ENCODE measurements at regions not wholly inside any gene's neighbourhood (a gene's known extent, or its start where the extent isn't known, plus 50 kb on each side); places are given as distances from the start of the nearest gene placed in this dataset.

DNA sequence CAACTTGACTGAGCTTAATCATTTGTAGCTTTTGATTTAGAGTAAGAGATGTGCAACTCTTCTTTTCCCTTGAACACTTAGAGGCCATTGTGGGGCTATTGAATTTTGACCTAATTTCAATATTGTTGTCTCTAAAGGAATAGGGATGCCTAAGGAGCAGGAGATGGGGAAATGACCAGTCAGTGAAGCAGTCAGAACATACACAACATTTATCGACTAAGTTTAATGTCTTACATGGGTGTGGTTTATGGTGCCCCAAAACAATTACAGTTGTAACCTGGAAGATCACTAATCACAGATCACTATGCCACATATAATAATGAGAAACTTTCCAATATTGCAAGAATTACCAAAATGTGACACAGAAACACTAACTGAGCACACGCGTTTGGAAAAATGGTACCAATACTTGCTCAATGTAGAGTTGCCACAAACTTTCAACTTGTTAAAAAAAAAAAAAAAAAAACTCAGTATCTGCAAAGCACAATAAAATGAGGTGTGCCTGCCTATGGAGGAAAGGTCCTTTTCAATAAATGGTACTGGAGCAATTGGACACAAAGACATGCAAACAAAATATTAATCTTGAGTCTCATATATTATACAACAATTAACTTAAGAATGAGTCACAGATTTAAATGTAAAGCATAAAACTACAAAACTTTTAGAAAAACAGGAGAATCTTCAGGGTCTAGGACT, 189.6 kb upstream of the RAD23B start:
- Histone ChIP-seq H3K27ac (ENCODE audit: low read depth, low read length) (no peak overlapping the region), H3K18ac (ENCODE audit: extremely low read depth, low read length) (no peak overlapping the region), H3K23me2 (ENCODE audit: low read depth, low read length) (no peaks in the 10 kb centered on the region; the same call in 1 of the 2 replicates), H2BK20ac (ENCODE audit: low read length) (no peak overlapping the region), H3K79me2 (ENCODE audit: control insufficient read depth in 1 of 2, insufficient read depth in 2 of 2, low read length in 2 of 2) (no peaks in the 10 kb centered on the region), H3K9me3 (ENCODE audit: insufficient read depth in 2 of 2, low read depth in 1 of 2, low read length in 1 of 2) (no peaks in the 10 kb centered on the region), H3K27me3 (replicated peaks in 1 of 4; ENCODE audit: control insufficient read depth in 3 of 4, extremely low read depth in 1 of 4, insufficient read depth in 3 of 4, low read length in 3 of 4) (no peaks in the 10 kb centered on the region), H3K79me1 (ENCODE audit: low read depth, low read length) (no peaks in the 10 kb centered on the region), H4K20me1 (replicated peaks in 1 of 2; ENCODE audit: control insufficient read depth in 1 of 2, insufficient read depth in 2 of 2, low read length in 2 of 2) (no peaks in the 10 kb centered on the region), H2BK15ac (ENCODE audit: low read length) (no peak overlapping the region), H2BK120ac (replicated peaks; ENCODE audit: low read depth, low read length) (no peak overlapping the region), H2BK5ac (ENCODE audit: low read depth, low read length) (no peak overlapping the region), H3K4ac (replicated peaks; ENCODE audit: insufficient read length, low read depth, low read length) (no peak overlapping the region), H3K14ac (ENCODE audit: insufficient read length) (no peak overlapping the region), H3K36me3 (ENCODE audit: control insufficient read depth in 2 of 4, insufficient read depth in 4 of 4, low read length in 3 of 4) (no peaks in the 10 kb centered on the region), H4K8ac (ENCODE audit: extremely low read depth, insufficient read depth, low read length) (no peak overlapping the region), H3K9ac (replicated peaks in 1 of 4; ENCODE audit: extremely low read depth in 1 of 4, low read depth in 3 of 4, low read length in 3 of 4) (no peak overlapping the region), H2AFZ (ENCODE audit: low read length) (no peak overlapping the region), H2BK12ac (ENCODE audit: low read depth, low read length) (no peak overlapping the region), H3K4me3 (ENCODE audit: extremely low read depth in 1 of 4, insufficient read depth in 2 of 4, low read depth in 3 of 4, low read length in 4 of 4) (no peak overlapping the region), H2AK5ac (ENCODE audit: low read depth, low read length) (no peak overlapping the region), H3K4me2 (ENCODE audit: insufficient read depth in 1 of 2, low read depth in 2 of 2, low read length in 2 of 2) (no peak overlapping the region), H3K4me1 (replicated peaks in 1 of 4; ENCODE audit: control insufficient read depth in 3 of 4, insufficient read depth in 4 of 4, low read length in 3 of 4) (no peaks in the 10 kb centered on the region), H4K91ac (replicated peaks; ENCODE audit: insufficient read length, low read length) (no peak overlapping the region), H3K23ac (ENCODE audit: insufficient read length) (no peak overlapping the region), H3K56ac (replicated peaks; ENCODE audit: insufficient read length, low read depth, low read length) (no peak overlapping the region), H4K5ac (ENCODE audit: insufficient read length, low read depth, low read length) (no peak overlapping the region)
- DNase-seq (ENCODE audit: low read depth in 1 of 2, low spot score in 2 of 2): no peak
- CTCF ChIA-PET (ENCODE audit: partially characterized antibody): no interaction called here
- no peak for TF ChIP-seq GTF2F1 (IDR thresholded peaks at IDR 0.05; ENCODE audit: borderline replicate concordance, low read depth, low read length)
- TF ChIP-seq HDAC6 (IDR thresholded peaks at IDR 0.05; ENCODE audit: low read depth, low read length): no peak
- TF ChIP-seq CHD1 (IDR thresholded peaks at IDR 0.05; ENCODE audit: low read depth, low read length): no peak
- no peak for TF ChIP-seq CREB1 (IDR thresholded peaks at IDR 0.05)
- TF ChIP-seq, protein P1, sequence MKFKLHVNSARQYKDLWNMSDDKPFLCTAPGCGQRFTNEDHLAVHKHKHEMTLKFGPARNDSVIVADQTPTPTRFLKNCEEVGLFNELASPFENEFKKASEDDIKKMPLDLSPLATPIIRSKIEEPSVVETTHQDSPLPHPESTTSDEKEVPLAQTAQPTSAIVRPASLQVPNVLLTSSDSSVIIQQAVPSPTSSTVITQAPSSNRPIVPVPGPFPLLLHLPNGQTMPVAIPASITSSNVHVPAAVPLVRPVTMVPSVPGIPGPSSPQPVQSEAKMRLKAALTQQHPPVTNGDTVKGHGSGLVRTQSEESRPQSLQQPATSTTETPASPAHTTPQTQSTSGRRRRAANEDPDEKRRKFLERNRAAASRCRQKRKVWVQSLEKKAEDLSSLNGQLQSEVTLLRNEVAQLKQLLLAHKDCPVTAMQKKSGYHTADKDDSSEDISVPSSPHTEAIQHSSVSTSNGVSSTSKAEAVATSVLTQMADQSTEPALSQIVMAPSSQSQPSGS (IDR thresholded peaks at IDR 0.05; ENCODE audit: low read length): no peak
- no peak for TF ChIP-seq RBBP5 (IDR thresholded peaks at IDR 0.05; ENCODE audit: borderline replicate concordance, low read depth, low read length)
- TF ChIP-seq SAP30 (IDR thresholded peaks at IDR 0.05; ENCODE audit: insufficient read depth, insufficient replicate concordance, low read length): no peak
- 95% methylated on average over 3 of the region's 3 CpGs; no CpG with 5 or more reads in 1 of the 2 experiments for WGBS, 2 experiments (ENCODE audit: extremely low coverage in 1 of 2, insufficient coverage in 1 of 2, insufficient read length in 1 of 2, insufficient replicate concordance in 2 of 2, low coverage in 1 of 2, low lambda C conversion rate in 2 of 2, missing lambda C conversion rate in 1 of 2)
- POLR2A ChIA-PET (ENCODE audit: partially characterized antibody): no interaction called here
- no peak for FAIRE-seq
